Activated effector memory CD4-positive, alpha-beta T cell treated with anti-CD3 and anti-CD28 coated beads, Interleukin-2, amount 50 U/mL, for 16 hours (primary cell): ENCODE measurements at regions not wholly inside any gene's neighbourhood (a gene's known extent, or its start where the extent isn't known, plus 50 kb on each side); places are given as distances from the start of the nearest gene placed in this dataset.
"Not testable (repeated sequence)": the region's sequence is repeated elsewhere in the genome, so short reads cannot be mapped to it uniquely, and the experiment has no call there.

Experiments
- DNase-seq: peaks from one replicate; pipeline ENCODE4 v3.0.0-alpha.2; 2020

DNA sequence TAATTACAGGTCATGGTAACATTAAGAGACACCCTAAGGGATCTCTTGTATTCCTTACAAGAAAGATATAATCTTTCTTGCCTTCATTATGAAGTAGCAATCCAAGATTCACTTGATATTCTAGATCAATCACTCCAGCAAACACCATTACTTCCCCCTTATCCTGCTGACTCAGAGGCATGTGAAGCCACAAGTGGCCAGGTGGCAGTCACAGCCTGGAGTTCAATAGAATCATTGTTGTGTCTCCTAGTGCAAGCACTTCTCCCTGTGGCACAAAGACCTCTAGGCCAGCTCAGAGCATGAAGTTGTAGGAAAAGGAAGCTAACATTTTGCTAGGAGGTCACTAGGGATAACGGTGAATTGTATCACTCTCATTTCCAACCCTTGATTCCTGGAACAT, 864.3 kb upstream of the ATXN8OS start:
- DNase-seq: no peak

- no peak for DNase-seq
Observed at GRCh38 chr13:69234171-69234570, 873.5 kb upstream of the ATXN8OS start.

DNA sequence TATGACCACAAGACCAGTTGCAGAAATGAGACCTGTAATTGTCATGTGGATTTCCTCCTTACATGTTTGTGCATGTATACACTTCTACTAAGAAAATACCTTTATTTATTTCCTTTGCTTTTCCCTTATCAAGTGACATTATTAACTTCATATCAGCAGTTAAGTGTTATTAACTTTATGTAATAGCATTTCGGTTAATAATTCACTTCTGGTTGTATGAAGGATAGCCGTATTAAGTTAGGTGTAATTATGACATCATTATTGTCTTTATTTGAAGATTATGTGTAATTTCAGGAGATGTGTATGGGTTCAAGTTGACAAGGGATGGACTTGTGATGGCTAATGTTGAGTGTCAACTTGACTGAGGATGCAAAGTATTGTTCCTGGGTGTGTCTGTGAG, 881.2 kb upstream of the ATXN8OS start:
- DNase-seq: no peak

GRCh38 chr13:69221633-69222498, 885.8 kb upstream of the ATXN8OS start:
- DNase-seq: not testable (repeated sequence)

GRCh38 chr13:69213396-69213795, 894.2 kb upstream of the ATXN8OS start:
- no peak for DNase-seq

GRCh38 chr13:69204620-69205019, 903.0 kb upstream of the ATXN8OS start:
- no peak for DNase-seq

- no peak for DNase-seq
Observed at GRCh38 chr13:69202996-69203395, 904.6 kb upstream of the ATXN8OS start.

DNA sequence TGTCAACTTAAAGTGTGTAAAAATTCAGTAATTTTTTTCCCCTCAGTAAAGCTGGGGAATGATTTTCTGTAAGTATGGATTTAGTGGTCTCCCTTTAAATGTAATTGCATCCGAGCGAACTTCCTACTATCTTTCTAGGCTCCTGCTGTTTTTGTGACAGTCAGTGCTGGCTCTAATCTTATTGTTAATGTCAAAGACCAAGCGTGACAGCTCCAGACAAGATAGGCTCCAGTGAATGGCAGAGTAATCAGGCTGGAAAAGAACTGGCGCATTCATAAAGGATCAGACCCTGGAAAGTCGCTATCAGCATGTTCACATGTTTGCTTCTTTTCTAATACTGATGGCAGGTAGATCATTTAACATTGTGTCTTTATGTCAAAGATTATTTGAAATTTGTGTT, 908.0 kb upstream of the ATXN8OS start:
- DNase-seq: no peak

GRCh38 chr13:69198706-69199105, 908.9 kb upstream of the ATXN8OS start:
- DNase-seq: no peak

DNA sequence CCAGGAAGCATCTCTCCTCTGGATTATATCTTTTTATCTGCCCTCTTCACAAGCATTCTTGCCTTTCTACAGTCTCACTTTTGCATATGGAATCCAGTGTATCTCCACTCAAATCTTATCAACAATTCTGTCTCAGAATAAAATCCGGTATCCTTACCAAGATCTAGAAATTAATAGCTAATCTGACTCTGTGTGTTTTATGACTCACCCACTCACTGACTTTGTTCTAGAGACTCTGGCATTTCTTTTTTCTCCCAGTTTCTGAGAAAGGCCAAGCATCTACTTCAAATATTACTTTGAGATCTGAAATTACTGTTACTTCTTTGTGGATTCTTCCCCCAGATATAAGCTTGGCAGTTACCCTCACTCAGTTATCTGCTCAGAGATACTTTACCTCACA, 913.5 kb upstream of the ATXN8OS start:
- no peak for DNase-seq

DNA sequence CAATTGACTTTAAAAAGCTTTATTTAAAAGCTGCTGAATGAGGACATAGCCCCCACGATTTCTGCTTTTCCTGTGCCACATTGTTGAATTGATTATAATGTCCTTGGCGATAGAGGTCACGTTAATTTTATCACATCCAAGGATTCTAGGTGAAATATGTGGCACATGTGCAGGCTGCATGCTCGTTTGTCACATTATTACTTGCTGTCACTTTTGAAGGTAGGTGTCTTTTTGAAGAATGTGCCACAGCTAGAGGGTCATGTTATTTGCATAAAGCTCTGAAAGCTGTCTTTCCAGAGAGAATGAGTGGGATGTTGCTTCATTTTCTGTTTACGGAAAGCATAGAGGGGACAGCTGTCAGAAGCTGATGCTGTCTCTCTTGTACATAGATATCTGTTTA, 927.6 kb upstream of the ATXN8OS start:
- no peak for DNase-seq

GRCh38 chr13:69178000-69178399, 929.6 kb upstream of the ATXN8OS start:
- no peak for DNase-seq

- no peak for DNase-seq
Observed at GRCh38 chr13:69168436-69168835, 939.2 kb upstream of the ATXN8OS start.

GRCh38 chr13:69155136-69155535, 952.5 kb upstream of the ATXN8OS start:
- DNase-seq: no peak

DNA sequence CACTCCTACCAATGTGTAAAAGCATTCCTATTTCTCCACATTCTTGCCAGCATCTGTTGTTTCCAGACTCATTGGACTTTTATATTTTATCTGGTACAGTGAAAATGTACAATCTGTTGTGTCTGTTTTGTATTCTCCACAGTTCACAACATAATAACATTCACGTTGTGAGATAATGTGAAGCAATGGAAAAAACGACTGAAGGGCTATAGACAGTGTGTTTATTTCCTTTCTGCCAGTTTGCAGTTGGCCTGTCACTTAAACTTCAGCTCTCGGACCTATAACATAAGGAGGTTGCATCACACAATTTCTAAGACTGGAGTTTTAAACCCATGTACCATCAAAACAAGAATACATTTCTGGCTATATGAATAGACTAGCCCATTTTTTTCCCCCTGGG, 965.5 kb upstream of the ATXN8OS start:
- DNase-seq: no peak

DNA sequence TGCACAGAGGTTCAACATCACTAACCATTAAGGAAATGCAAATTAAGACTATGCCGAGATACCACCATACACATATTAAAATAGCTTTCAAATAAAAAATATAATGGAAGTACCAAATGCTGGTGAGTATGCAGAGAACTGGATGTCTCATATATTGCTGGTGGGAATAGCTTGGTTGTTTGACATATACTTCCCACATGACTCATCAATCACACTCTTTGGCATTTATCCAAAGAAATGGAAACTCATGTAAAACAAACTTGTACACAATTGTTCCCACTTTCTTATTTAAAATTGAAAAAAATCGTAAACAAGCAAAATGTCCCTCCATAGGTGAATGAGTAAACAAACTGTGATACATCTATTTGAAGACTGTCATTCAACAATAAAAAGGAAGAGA, 982.6 kb upstream of the ATXN8OS start:
- DNase-seq: no peak

DNA sequence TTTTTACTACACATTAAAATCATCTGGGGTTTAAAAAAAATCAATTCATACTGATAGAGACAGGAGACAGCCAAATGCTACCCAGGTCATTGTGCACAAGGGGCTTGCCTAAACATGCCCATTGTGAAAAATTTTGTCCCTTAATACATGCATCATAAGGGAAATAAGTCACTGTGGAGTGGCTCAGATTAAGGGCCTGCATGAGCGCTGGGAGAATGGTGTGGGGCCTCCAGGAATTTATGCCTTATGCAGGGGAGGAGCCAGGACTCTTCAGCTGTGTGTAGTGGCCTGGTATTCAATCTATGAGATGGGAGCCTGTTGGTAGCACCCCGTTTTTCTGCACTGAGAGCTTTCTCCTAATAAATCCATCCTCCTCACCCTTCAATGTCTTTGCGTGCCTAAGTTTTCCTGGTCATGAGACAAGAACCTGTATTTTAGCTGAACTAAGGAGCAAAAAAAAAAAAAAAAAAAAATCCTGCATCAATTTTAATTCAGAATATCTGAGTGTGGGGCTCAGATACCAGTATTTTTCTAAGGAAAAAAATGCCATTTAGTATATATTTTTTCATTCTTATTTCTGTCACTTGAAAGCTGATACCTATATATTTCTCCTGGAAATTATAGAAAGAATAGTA, 997.6 kb upstream of the ATXN8OS start:
- DNase-seq: no peak

GRCh38 chr13:69108486-69108885, 999.1 kb upstream of the ATXN8OS start:
- no peak for DNase-seq

- no peak for DNase-seq
Observed at GRCh38 chr13:69107436-69107835, 1000.2 kb upstream of the ATXN8OS start.

DNA sequence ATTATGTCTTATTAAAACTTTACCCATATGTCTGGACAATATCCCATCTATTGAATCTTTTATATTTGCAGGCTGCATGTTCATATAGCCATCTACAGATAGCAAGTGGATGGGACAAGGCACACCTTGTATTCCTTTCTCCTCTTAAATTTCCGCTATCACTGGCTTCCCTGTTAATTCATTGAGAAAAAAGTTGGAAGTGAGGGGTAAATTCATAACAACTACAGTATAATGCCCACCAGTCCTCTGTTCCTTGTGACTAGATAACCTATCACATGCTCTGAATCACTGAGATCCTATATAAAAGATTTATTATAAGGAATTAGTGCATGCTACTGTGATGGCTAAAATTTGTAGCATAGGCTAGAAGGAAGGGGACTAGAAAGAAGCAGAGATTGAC, 1005.8 kb upstream of the ATXN8OS start:
- DNase-seq: no peak

GRCh38 chr13:69094485-69094884, 1013.1 kb upstream of the ATXN8OS start:
- no peak for DNase-seq

DNA sequence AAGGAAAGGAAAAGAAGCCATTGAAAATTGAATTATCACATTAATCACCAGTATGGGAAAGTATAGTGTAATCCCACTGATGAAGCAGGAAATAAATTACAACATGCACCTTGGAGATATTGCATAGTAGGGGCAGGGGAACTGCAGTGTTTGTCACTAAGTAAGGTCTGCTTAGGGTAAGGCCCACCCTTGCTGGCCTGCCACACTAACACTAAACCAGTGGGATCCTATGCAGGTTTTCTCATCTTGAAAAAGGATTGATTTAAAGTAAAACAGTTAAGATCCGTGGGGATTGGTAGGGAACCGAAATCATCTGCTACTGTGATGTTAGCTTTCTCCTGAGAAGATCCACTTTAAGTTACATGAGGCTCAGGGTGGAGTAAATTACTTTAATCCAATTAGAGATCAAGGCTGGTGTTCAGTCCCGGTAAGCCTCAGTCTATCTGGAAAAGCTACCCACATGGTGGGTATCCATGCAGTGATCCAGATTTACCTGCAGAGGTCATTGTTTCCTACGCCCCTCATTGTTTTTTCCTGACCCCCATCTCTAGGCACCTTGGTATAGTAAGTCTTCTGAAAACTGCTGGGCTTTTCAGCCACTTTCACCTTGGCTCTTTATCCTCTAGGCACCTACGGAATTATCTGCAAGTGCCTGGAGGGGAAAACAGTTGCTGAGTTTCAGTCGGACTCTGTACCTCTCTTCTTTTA, 1014.9 kb upstream of the ATXN8OS start:
- no peak for DNase-seq

- no peak for DNase-seq
Observed at GRCh38 chr13:69077267-69077666, 1030.4 kb upstream of the ATXN8OS start.

- DNase-seq: no peak
Observed at GRCh38 chr13:69069554-69070133, 1038.0 kb upstream of the ATXN8OS start.
